ENCODE measurements at regions not wholly inside any gene's neighbourhood (a gene's known extent, or its start where the extent isn't known, plus 50 kb on each side); places are given as distances from the start of the nearest gene placed in this dataset.

DNA sequence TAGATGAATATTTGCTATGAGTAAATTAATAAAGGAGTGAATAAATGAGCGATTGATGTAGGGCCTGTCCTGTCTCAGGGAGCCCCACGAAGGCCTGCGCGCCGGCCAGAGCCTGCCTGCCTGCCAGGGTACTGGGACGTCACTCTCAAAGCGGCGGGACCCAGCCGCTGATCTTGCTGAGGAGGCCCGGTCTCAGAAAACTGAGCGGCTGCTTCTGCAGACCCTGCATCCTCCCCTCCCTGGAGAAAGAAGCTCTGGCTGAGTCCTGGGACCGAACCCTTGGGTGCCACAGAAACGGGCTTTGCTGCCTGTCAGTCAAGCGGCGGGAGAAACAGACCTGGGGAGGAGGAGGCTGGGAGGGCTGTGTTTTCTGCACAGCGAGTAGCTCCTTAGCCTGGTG is 91.6 kb upstream of the B3GAT1 start:
- TF ChIP-seq, protein P1, sequence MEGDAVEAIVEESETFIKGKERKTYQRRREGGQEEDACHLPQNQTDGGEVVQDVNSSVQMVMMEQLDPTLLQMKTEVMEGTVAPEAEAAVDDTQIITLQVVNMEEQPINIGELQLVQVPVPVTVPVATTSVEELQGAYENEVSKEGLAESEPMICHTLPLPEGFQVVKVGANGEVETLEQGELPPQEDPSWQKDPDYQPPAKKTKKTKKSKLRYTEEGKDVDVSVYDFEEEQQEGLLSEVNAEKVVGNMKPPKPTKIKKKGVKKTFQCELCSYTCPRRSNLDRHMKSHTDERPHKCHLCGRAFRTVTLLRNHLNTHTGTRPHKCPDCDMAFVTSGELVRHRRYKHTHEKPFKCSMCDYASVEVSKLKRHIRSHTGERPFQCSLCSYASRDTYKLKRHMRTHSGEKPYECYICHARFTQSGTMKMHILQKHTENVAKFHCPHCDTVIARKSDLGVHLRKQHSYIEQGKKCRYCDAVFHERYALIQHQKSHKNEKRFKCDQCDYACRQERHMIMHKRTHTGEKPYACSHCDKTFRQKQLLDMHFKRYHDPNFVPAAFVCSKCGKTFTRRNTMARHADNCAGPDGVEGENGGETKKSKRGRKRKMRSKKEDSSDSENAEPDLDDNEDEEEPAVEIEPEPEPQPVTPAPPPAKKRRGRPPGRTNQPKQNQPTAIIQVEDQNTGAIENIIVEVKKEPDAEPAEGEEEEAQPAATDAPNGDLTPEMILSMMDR (IDR thresholded peaks at IDR 0.05) = no peak
- H3K4me2 ChIP-seq (ENCODE audit: low read length) = no peak overlapping the region
- H3K4me1 ChIP-seq = no peaks in the 10 kb centered on the region
- no peak overlapping the region for H3K27ac ChIP-seq
- H3K27me3 ChIP-seq (ENCODE audit: control insufficient read depth, insufficient read depth, low read length) = no peaks in the 10 kb centered on the region
- no peak overlapping the region for H3K9ac ChIP-seq
- no peak overlapping the region for H3K4me3 ChIP-seq (ENCODE audit: low read depth, low read length)
- no peak overlapping the region for H2AFZ ChIP-seq
- H3K79me2 ChIP-seq = no peaks in the 10 kb centered on the region
- H3K9me3 ChIP-seq (ENCODE audit: control insufficient read depth, low read length) = no peaks in the 10 kb centered on the region
- no peaks in the 10 kb centered on the region for H3K36me3 ChIP-seq (ENCODE audit: control insufficient read depth, insufficient read depth, low read length)

DNA sequence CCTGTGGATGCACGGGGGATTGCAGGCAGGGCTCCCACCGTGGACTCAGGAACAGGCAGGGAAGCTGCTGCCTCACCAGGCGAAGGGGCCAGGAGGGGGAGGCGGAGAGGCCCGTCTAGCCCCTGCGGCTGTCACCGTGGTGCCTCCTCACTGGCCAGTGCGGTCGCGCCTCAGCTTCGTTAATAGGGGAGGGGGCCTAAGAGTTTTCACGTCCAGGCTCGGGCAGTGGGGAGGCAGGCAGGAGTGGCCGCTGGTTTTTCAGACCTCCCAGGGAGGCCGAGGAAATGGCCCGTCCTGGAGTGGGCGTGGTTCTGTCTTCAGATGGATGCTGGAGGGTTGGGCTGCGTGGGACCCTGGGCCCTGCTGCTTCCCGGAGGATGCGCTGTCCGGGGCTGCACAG is 91.1 kb upstream of the B3GAT1 start:
- Histone ChIP-seq H3K4me3 (ENCODE audit: low read depth, low read length) (no peak overlapping the region), H3K4me1 (no peaks in the 10 kb centered on the region), H3K27ac (no peak overlapping the region), H3K9ac (no peak overlapping the region), H2AFZ (no peak overlapping the region), H3K36me3 (ENCODE audit: control insufficient read depth, insufficient read depth, low read length) (no peaks in the 10 kb centered on the region), H3K79me2 (no peaks in the 10 kb centered on the region), H3K27me3 (ENCODE audit: control insufficient read depth, insufficient read depth, low read length) (no peaks in the 10 kb centered on the region), H3K4me2 (ENCODE audit: low read length) (no peak overlapping the region), H3K9me3 (ENCODE audit: control insufficient read depth, low read length) (no peaks in the 10 kb centered on the region)
- TF ChIP-seq, protein P1 (IDR thresholded peaks at IDR 0.05) = no peak

DNA sequence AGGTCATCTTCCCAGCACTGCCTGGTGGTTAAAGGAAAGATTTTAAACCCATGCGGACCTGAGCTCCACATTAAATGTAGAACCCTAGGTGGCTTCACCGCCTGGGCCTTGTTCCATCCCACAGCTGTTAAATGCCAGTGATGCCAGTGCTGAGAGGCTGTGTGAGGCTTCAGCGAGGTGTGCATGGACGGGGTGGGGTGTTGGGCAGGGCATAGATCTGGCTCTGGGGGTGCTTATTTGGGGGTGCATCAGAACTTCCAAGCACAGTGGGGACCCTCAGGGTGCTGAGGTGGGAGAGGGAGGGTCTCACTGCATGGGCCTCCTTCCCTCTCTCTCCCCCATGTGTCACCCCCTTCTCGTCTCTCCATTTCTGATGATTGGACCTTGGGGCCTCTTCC is 90.1 kb upstream of the B3GAT1 start:
- H3K36me3 ChIP-seq (ENCODE audit: control insufficient read depth, insufficient read depth, low read length) = no peaks in the 10 kb centered on the region
- H3K27ac ChIP-seq = no peak overlapping the region
- H3K9ac ChIP-seq = no peak overlapping the region
- H2AFZ ChIP-seq = no peak overlapping the region
- H3K27me3 ChIP-seq (ENCODE audit: control insufficient read depth, insufficient read depth, low read length) = no peaks in the 10 kb centered on the region
- no peaks in the 10 kb centered on the region for H3K4me1 ChIP-seq
- no peaks in the 10 kb centered on the region for H3K79me2 ChIP-seq
- H3K4me3 ChIP-seq (ENCODE audit: low read depth, low read length) = no peak overlapping the region
- TF ChIP-seq, protein P1 (IDR thresholded peaks at IDR 0.05) = no peak
- H3K9me3 ChIP-seq (ENCODE audit: control insufficient read depth, low read length) = no peaks in the 10 kb centered on the region
- no peak overlapping the region for H3K4me2 ChIP-seq (ENCODE audit: low read length)

DNA sequence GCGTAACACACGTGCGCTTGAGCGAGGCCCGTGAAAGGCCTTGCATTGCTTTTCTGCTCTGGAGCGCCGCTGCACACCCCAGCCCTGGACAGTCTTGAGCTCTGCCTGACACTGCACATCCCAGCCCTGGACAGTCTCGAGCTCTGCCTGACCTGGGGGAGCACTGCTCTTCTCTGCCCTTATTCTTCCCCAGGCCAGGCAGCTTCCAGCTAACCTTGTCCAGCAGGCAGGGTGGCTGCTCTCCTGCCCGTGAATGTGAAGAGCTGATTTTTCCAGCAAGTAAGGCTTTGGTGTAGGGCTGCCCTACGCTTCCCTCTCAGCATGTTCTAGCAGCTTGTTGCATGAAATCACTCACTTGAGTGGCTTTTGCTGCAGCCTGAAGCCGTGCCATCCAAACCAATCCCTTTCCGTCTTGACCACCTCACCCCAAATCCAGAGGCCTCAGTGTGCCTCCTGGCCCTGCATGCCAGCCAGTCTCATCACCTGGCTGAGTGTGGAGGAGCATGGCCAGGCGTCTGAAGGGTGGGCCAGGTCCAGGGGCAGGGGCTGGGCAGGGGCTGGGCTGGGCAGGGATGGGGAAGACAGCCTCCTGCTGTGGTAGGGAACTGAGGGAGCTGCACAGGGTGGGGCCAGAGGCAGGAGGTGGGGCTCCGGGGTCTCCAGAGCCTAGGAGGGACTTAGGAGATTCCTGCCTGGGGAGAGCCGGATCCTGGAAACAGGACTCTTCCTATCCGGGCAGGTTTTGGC is 89.5 kb upstream of the B3GAT1 start:
- no peak overlapping the region for H3K4me3 ChIP-seq (ENCODE audit: low read depth, low read length)
- H3K36me3 ChIP-seq (ENCODE audit: control insufficient read depth, insufficient read depth, low read length) = no peaks in the 10 kb centered on the region
- no peak overlapping the region for H3K27ac ChIP-seq
- H2AFZ ChIP-seq = no peak overlapping the region
- TF ChIP-seq, protein P1 (IDR thresholded peaks at IDR 0.05) = no peak
- no peaks in the 10 kb centered on the region for H3K27me3 ChIP-seq (ENCODE audit: control insufficient read depth, insufficient read depth, low read length)
- no peaks in the 10 kb centered on the region for H3K4me1 ChIP-seq
- no peaks in the 10 kb centered on the region for H3K9me3 ChIP-seq (ENCODE audit: control insufficient read depth, low read length)
- H3K4me2 ChIP-seq (ENCODE audit: low read length) = no peak overlapping the region
- H3K9ac ChIP-seq = no peak overlapping the region
- no peaks in the 10 kb centered on the region for H3K79me2 ChIP-seq

DNA sequence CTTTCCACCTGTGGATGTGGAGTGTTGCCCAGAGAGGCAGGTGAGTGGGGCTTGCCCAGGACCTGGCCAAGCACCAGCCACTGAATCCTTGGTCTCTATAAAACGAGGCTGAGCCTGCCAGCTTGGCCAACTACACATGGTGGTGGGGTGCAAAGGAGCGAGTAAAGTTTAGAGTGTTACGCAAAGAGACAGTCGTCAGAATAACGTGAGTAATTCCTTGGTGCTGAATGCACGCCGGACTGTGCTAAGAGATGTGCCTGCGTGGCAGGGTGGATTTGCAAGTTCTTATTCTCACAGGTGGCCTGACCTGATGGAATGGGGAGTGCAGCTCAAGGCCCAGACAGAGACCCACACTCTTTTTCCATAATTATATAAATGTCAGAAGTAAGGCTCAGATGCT is 88.6 kb upstream of the B3GAT1 start:
- TF ChIP-seq, protein P1 (IDR thresholded peaks at IDR 0.05) = no peak
- H3K9me3 ChIP-seq (ENCODE audit: control insufficient read depth, low read length) = no peaks in the 10 kb centered on the region
- no peaks in the 10 kb centered on the region for H3K4me1 ChIP-seq
- H3K79me2 ChIP-seq = no peaks in the 10 kb centered on the region
- no peak overlapping the region for H3K4me2 ChIP-seq (ENCODE audit: low read length)
- H3K36me3 ChIP-seq (ENCODE audit: control insufficient read depth, insufficient read depth, low read length) = no peaks in the 10 kb centered on the region
- no peaks in the 10 kb centered on the region for H3K27me3 ChIP-seq (ENCODE audit: control insufficient read depth, insufficient read depth, low read length)
- H3K27ac ChIP-seq = no peak overlapping the region
- H3K9ac ChIP-seq = no peak overlapping the region
- H3K4me3 ChIP-seq (ENCODE audit: low read depth, low read length) = no peak overlapping the region
- no peak overlapping the region for H2AFZ ChIP-seq

Measured in parathyroid adenoma (tissue), 2 donors.